HEK293 (cell line): ENCODE measurements at regions not wholly inside any gene's neighbourhood (a gene's known extent, or its start where the extent isn't known, plus 50 kb on each side); places are given as distances from the start of the nearest gene placed in this dataset.

ENCODE experiments used
- CTCF ChIA-PET: fragments of 350-600 bp; formaldehyde crosslinking; extraction: SDS; loops from one replicate; lab custom pipeline; 2021; ENCODE audit warnings: antibody characterized with exemption; lab: Yijun Ruan, JAX
- POLR2A ChIA-PET: fragments of 300-600 bp; formaldehyde crosslinking; extraction: SDS; loops from one replicate; lab custom pipeline; 2020; ENCODE audit warnings: antibody characterized with exemption, inconsistent platforms; lab: Yijun Ruan, JAX
- H3K27ac ChIP-seq: fragments of 200-500 bp; sonication (Bioruptor generic); 2 replicates; pipeline ENCODE4 v1.5.1; 2014; ENCODE audit warnings: low read depth, low read length, control low read depth, inconsistent platforms; ENCODE audit errors: extremely low read depth
- H3K36me3 ChIP-seq, 2 experiments: fragments of 200-500 bp in 1 of 2; sonication (Bioruptor generic) in 1 of 2; 1 replicate in 1 of 2; 2 replicates in 1 of 2; pipeline ENCODE4 v1.5.1; 2014 to 2017; ENCODE audit warnings: inconsistent platforms in 2 of 2, low read length in 2 of 2; ENCODE audit not compliant: control insufficient read depth in 2 of 2, insufficient read depth in 1 of 2
- H3K4me1 ChIP-seq: fragments of 200-500 bp; sonication (Bioruptor generic); 2 replicates; pipeline ENCODE4 v1.5.1; 2014; ENCODE audit warnings: mild to moderate bottlenecking, low read length, inconsistent platforms; ENCODE audit not compliant: control insufficient read depth, insufficient read depth
- H3K4me3 ChIP-seq: 2 replicates; pipeline ENCODE4 v1.5.1; 2011; ENCODE audit warnings: low read depth, mild to moderate bottlenecking, control low read depth, low read length, moderate library complexity
- H3K9me3 ChIP-seq: fragments of 200-500 bp; sonication (Bioruptor generic); 2 replicates; pipeline ENCODE4 v1.5.1; 2014; ENCODE audit warnings: low read depth, low read length, inconsistent platforms; ENCODE audit not compliant: control insufficient read depth, insufficient read depth
- CTCF ChIP-seq: fragments of 450-650 bp; formaldehyde crosslinking; IDR thresholded peaks from 2 replicates; pipeline ENCODE4 v1.5.1; 2016; ENCODE audit warnings: missing biosample characterization, missing genetic modification characterization
- EGR2 ChIP-seq: fragments of 450-650 bp; formaldehyde crosslinking; IDR thresholded peaks from 2 replicates; pipeline ENCODE4 v1.5.1; 2016; ENCODE audit warnings: low read depth, missing biosample characterization, missing genetic modification characterization
- GFI1B ChIP-seq: fragments of 450-650 bp; formaldehyde crosslinking; IDR thresholded peaks from 2 replicates; pipeline ENCODE4 v1.5.1; 2016; ENCODE audit warnings: missing biosample characterization, missing genetic modification characterization
- KLF16 ChIP-seq: fragments of 450-650 bp; formaldehyde crosslinking; IDR thresholded peaks from 2 replicates; pipeline ENCODE4 v1.5.1; 2017; ENCODE audit warnings: missing biosample characterization, missing genetic modification characterization
- SETDB1 ChIP-seq: IDR thresholded peaks from one replicate; pipeline ENCODE4 v1.6.1; 2017; ENCODE audit warnings: mild to moderate bottlenecking, low read length, moderate library complexity, mixed read lengths; ENCODE audit not compliant: insufficient read length
- TRIM28 ChIP-seq: IDR thresholded peaks from 2 replicates; pipeline ENCODE4 v1.6.1; 2011; ENCODE audit warnings: low read length, control low read depth, borderline replicate concordance
- ZBTB17 ChIP-seq: fragments of 450-650 bp; formaldehyde crosslinking; IDR thresholded peaks from 2 replicates; pipeline ENCODE4 v1.5.1; 2016; ENCODE audit warnings: missing biosample characterization, missing genetic modification characterization
- ZNF140 ChIP-seq: fragments of 450-650 bp; formaldehyde crosslinking; IDR thresholded peaks from 2 replicates; pipeline ENCODE4 v1.5.1; 2016; ENCODE audit warnings: missing biosample characterization, missing genetic modification characterization
- ZNF292 ChIP-seq: fragments of 450-650 bp; formaldehyde crosslinking; IDR thresholded peaks from 2 replicates; pipeline ENCODE4 v1.5.1; 2016; ENCODE audit warnings: low read depth, missing biosample characterization, missing genetic modification characterization, borderline replicate concordance
- ZNF302 ChIP-seq: fragments of 450-650 bp; formaldehyde crosslinking; IDR thresholded peaks from 2 replicates; pipeline ENCODE4 v1.5.1; 2016; ENCODE audit warnings: missing biosample characterization, missing genetic modification characterization, low read depth
- ZNF335 ChIP-seq: fragments of 450-650 bp; formaldehyde crosslinking; conservative IDR thresholded peaks from 2 replicates; pipeline ENCODE4 v1.5.1; 2016; ENCODE audit warnings: missing biosample characterization, missing genetic modification characterization
- ZNF398 ChIP-seq: fragments of 450-650 bp; formaldehyde crosslinking; IDR thresholded peaks from 2 replicates; pipeline ENCODE4 v1.5.1; 2017; ENCODE audit warnings: missing biosample characterization, missing genetic modification characterization
- ZNF433 ChIP-seq: fragments of 450-650 bp; formaldehyde crosslinking; IDR thresholded peaks from 2 replicates; pipeline ENCODE4 v1.5.1; 2016; ENCODE audit warnings: missing biosample characterization, missing genetic modification characterization, low read depth
- ZNF513 ChIP-seq: fragments of 450-650 bp; IDR thresholded peaks from 2 replicates; pipeline ENCODE4 v1.5.1; 2018; ENCODE audit warnings: missing biosample characterization, missing genetic modification characterization
- ZNF548 ChIP-seq: fragments of 450-650 bp; formaldehyde crosslinking; IDR thresholded peaks from 2 replicates; pipeline ENCODE4 v1.5.1; 2016; ENCODE audit warnings: missing biosample characterization, missing genetic modification characterization
- ZNF580 ChIP-seq: fragments of 450-650 bp; formaldehyde crosslinking; IDR thresholded peaks from 2 replicates; pipeline ENCODE4 v1.5.1; 2016; ENCODE audit warnings: missing biosample characterization, missing genetic modification characterization
- ZNF624 ChIP-seq: fragments of 450-650 bp; formaldehyde crosslinking; IDR thresholded peaks from 2 replicates; pipeline ENCODE4 v1.5.1; 2017; ENCODE audit warnings: missing biosample characterization, missing genetic modification characterization
- ZNF645 ChIP-seq: fragments of 450-650 bp; formaldehyde crosslinking; IDR thresholded peaks from 2 replicates; pipeline ENCODE4; 2016; ENCODE audit warnings: missing biosample characterization, missing genetic modification characterization
- ZNF701 ChIP-seq: fragments of 450-650 bp; formaldehyde crosslinking; IDR thresholded peaks from 2 replicates; pipeline ENCODE4 v1.5.1; 2016; ENCODE audit warnings: missing biosample characterization, missing genetic modification characterization
- ZNF792 ChIP-seq: fragments of 450-650 bp; formaldehyde crosslinking; IDR thresholded peaks from 2 replicates; pipeline ENCODE4 v1.5.1; 2016; ENCODE audit warnings: missing biosample characterization, missing genetic modification characterization
- ZSCAN30 ChIP-seq: fragments of 450-650 bp; IDR thresholded peaks from 2 replicates; pipeline ENCODE4 v1.5.1; 2018; ENCODE audit warnings: missing biosample characterization, mild to moderate bottlenecking, missing genetic modification characterization, moderate library complexity
- ZSCAN4 ChIP-seq: fragments of 450-650 bp; formaldehyde crosslinking; IDR thresholded peaks from 2 replicates; pipeline ENCODE4 v1.5.1; 2017; ENCODE audit warnings: missing biosample characterization, missing genetic modification characterization

- TF ChIP-seq SETDB1 = no peak
- no peak for TF ChIP-seq KLF16 (tag by site-specific recombination)
- TF ChIP-seq ZNF548 (tag by site-specific recombination) = no peak
- TF ChIP-seq GFI1B (tag by site-specific recombination) = no peak
- no peak for TF ChIP-seq ZNF513 (tag by site-specific recombination)
- TF ChIP-seq ZNF302 (tag by site-specific recombination) = no peak
- no peak for TF ChIP-seq EGR2 (tag by site-specific recombination)
- no peak for TF ChIP-seq CTCF
- TF ChIP-seq ZNF433 = no peak
- TF ChIP-seq ZNF792 = no peak
- TF ChIP-seq, all 188 proteins: peak for 0
- Histone ChIP-seq H3K27ac (no peak overlapping the region), H3K4me3 (no peak overlapping the region), H3K4me1 (no peaks in the 10 kb centered on the region), H3K9me3 (no peaks in the 10 kb centered on the region), H3K36me3 (no peaks in the 10 kb centered on the region)
- ChIA-PET CTCF (no interaction called here), POLR2A (no interaction called here)
These were observed 832.9 kb upstream of the FBXO33 start for GRCh38 chr14:40265096-40265495.

- no peak for TF ChIP-seq ZNF624
- no peak for TF ChIP-seq ZNF335 (tag by site-specific recombination)
- no peak for TF ChIP-seq ZNF701 (tag by site-specific recombination)
- POLR2A ChIA-PET = no interaction called here
- H3K4me3 ChIP-seq = no peak overlapping the region
- H3K9me3 ChIP-seq = no peaks in the 10 kb centered on the region
- CTCF ChIA-PET = no interaction called here
- H3K4me1 ChIP-seq = no peaks in the 10 kb centered on the region
- H3K27ac ChIP-seq = no peak overlapping the region
- H3K36me3 ChIP-seq = no peaks in the 10 kb centered on the region
These were observed 820.7 kb upstream of the FBXO33 start for GRCh38 chr14:40252817-40253447.

GRCh38 chr14:40248671-40249070 lies 816.4 kb upstream of the FBXO33 start:
- TF ChIP-seq ZNF140 = no peak
- TF ChIP-seq ZSCAN4 = no peak
- no peak for TF ChIP-seq ZNF292
- TF ChIP-seq TRIM28 = no peak
- no peak for TF ChIP-seq ZBTB17 (tag by site-specific recombination)
- TF ChIP-seq ZNF398 = no peak
- no peak for TF ChIP-seq ZSCAN30
- TF ChIP-seq ZNF645 (tag by site-specific recombination) = no peak
- no peak for TF ChIP-seq ZNF580 (tag by site-specific recombination)
- TF ChIP-seq, all 188 proteins: peak for 0
- no peak overlapping the region for H3K4me3 ChIP-seq
- no peaks in the 10 kb centered on the region for H3K36me3 ChIP-seq
- H3K9me3 ChIP-seq = no peaks in the 10 kb centered on the region
- CTCF ChIA-PET = no interaction called here
- POLR2A ChIA-PET = no interaction called here
- no peaks in the 10 kb centered on the region for H3K4me1 ChIP-seq
- no peak overlapping the region for H3K27ac ChIP-seq
